ENCODE measurements at regions not wholly inside any gene's neighbourhood (a gene's known extent, or its start where the extent isn't known, plus 50 kb on each side); places are given as distances from the start of the nearest gene placed in this dataset.

DNA sequence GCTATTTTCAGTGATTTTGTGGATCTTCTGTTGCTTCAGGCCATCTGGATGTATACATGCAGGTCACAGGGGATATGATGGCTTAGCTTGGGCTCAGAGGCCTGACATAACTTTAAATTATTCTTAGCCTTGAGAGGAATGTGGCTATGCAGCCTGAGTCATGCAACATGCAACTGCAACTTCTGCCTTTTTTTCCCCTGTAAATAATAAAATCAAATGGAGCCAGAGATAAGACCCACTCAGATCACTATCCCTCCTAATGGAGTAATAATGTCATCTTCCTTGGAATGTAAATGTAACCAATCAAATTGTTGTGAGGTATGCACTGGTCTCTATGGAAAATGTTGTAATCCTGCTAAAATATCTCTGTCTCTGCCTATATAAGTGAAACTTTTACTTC, 54.9 kb downstream of the MAGEB17 start:
- no peaks in the 10 kb centered on the region for H3K4me1 ChIP-seq (ENCODE audit: control insufficient read depth in 3 of 3, insufficient read depth in 3 of 3, low read length in 3 of 3)
- no peaks in the 10 kb centered on the region for H3K27me3 ChIP-seq (ENCODE audit: control insufficient read depth in 3 of 3, insufficient read depth in 3 of 3, low read length in 3 of 3)

DNA sequence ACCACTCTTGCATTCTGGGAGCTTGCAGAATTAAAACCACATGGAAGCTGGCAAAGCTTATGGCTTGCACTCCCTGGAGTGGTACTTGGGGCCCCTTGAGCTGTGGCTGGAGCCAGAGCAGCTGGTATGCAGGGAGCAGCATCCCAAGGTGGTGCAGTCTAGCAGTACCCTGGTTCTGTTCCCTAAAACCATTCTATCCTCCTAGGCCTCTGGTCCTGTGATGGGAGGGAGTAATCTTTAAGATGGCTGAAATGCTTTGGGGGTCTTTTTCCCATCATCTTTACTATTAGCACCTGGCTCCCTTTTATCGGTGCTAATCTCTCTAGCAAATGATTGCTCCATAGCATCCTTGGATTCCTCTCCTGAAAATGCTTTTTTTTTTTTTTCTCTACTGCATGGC, 56.1 kb downstream of the MAGEB17 start:
- H3K4me3 ChIP-seq (ENCODE audit: low read length in 3 of 3) = no peak overlapping the region
- H3K27ac ChIP-seq (ENCODE audit: low read depth, low read length) = no peak overlapping the region
- H3K9ac ChIP-seq (ENCODE audit: low read depth in 1 of 3, low read length in 3 of 3) = no peak overlapping the region
- H3K4me1 ChIP-seq (ENCODE audit: control insufficient read depth in 3 of 3, insufficient read depth in 3 of 3, low read length in 3 of 3) = no peaks in the 10 kb centered on the region
- H3K9me3 ChIP-seq (ENCODE audit: control insufficient read depth in 3 of 3, low read length in 3 of 3) = peaks cover 0 to 5% (median 0%) of the 10 kb centered on the region in 3 donors
- no peaks in the 10 kb centered on the region for H3K27me3 ChIP-seq (ENCODE audit: control insufficient read depth in 3 of 3, insufficient read depth in 3 of 3, low read length in 3 of 3)
- H3K36me3 ChIP-seq (ENCODE audit: control insufficient read depth in 3 of 3, insufficient read depth in 3 of 3, low read length in 3 of 3) = no peaks in the 10 kb centered on the region

More for the DNA sequence above, 54.9 kb downstream of the MAGEB17 start:
- Histone ChIP-seq H3K4me3 (ENCODE audit: low read length in 3 of 3) (no peak overlapping the region), H3K9ac (ENCODE audit: low read depth in 1 of 3, low read length in 3 of 3) (no peak overlapping the region), H3K9me3 (ENCODE audit: control insufficient read depth in 3 of 3, low read length in 3 of 3) (peaks cover 0 to 5% (median 0%) of the 10 kb centered on the region in 3 donors), H3K27ac (ENCODE audit: low read depth, low read length) (no peak overlapping the region), H3K36me3 (ENCODE audit: control insufficient read depth in 3 of 3, insufficient read depth in 3 of 3, low read length in 3 of 3) (no peaks in the 10 kb centered on the region)

DNA sequence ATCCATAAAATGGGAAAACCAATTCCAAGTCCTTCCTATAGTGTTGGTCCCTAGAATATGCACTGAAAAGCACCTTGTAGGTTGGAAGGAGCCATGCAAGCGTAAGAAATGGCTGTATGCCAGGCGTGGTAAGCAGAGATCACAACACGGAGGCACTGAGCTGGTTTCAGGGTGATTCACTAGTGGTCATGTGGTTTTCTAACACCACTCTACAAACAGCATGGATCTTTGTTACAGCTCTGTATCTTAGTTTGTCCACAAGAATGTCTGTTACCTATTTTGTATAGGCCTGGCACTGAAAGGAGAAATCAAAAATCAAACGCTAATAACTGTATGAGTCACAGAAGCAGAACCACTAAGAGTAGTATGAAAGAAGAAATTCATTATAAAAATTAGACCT, 71.9 kb downstream of the MAGEB17 start:
- no peaks in the 10 kb centered on the region for H3K36me3 ChIP-seq (ENCODE audit: control insufficient read depth in 3 of 3, insufficient read depth in 3 of 3, low read length in 3 of 3)

DNA sequence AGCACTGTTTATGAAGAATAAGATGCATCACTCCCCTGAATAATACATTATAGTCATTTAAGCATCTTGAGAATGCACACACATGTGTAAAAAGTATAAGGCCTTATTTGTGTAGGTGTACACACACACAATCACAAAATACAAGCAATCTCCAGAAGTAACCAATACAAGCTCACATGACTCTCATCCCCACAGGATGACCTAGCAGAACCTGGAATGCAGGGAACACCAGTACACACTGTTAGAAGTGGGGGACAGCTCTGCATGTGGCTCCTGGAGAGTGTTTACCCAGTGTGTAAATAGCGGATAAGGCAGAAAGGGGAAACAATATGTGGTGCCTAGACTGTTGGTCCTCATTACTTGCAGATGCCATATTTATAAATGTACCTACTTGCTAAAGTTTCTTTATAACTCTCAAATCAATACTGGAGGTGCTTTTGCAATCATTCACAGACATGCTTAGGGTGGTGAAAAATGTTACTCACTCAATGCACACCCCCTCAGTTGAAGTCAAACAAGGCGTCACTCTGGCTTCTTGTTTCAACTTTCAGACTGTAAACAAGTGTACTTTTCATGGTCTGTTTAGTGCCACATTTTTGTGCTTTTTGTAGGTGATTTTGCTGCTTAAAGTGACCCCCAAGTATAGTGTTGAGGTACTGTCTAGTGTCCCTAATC, 73.1 kb downstream of the MAGEB17 start:
- Histone ChIP-seq H3K9ac (ENCODE audit: low read depth in 1 of 3, low read length in 3 of 3) (no peak overlapping the region), H3K4me1 (ENCODE audit: control insufficient read depth in 3 of 3, insufficient read depth in 3 of 3, low read length in 3 of 3) (no peaks in the 10 kb centered on the region), H3K9me3 (ENCODE audit: control insufficient read depth in 3 of 3, low read length in 3 of 3) (peaks cover 0 to 2% (median 0%) of the 10 kb centered on the region in 3 donors), H3K27me3 (ENCODE audit: control insufficient read depth in 3 of 3, insufficient read depth in 3 of 3, low read length in 3 of 3) (no peaks in the 10 kb centered on the region), H3K27ac (ENCODE audit: low read depth, low read length) (no peak overlapping the region), H3K4me3 (ENCODE audit: low read length in 3 of 3) (no peak overlapping the region), H3K36me3 (ENCODE audit: control insufficient read depth in 3 of 3, insufficient read depth in 3 of 3, low read length in 3 of 3) (no peaks in the 10 kb centered on the region)

More for the DNA sequence above, 71.9 kb downstream of the MAGEB17 start:
- H3K4me1 ChIP-seq (ENCODE audit: control insufficient read depth in 3 of 3, insufficient read depth in 3 of 3, low read length in 3 of 3) = no peaks in the 10 kb centered on the region
- peaks cover 0 to 2% (median 0%) of the 10 kb centered on the region in 3 donors for H3K9me3 ChIP-seq (ENCODE audit: control insufficient read depth in 3 of 3, low read length in 3 of 3)
- H3K9ac ChIP-seq (ENCODE audit: low read depth in 1 of 3, low read length in 3 of 3) = no peak overlapping the region
- no peaks in the 10 kb centered on the region for H3K27me3 ChIP-seq (ENCODE audit: control insufficient read depth in 3 of 3, insufficient read depth in 3 of 3, low read length in 3 of 3)
- H3K27ac ChIP-seq (ENCODE audit: low read depth, low read length) = no peak overlapping the region
- H3K4me3 ChIP-seq (ENCODE audit: low read length in 3 of 3) = no peak overlapping the region

DNA sequence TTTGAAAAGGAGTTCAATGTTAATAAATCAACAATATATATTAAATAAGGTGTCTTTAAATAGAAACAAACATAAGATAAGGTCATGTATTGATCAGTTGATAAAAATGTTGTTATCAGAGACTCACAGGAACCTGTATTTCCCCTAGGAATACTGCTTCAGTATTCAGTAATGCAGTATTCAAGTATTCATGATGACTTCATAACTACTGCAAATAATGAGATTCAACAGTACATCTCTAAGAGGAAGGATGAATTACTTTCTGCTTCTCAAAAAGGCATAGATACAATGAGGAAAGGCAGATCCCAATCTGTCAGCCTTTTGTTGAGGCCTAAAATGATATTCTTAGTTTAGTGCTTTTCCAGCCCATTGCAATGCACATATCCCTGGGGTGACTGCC, 73.7 kb downstream of the MAGEB17 start:
- no peak overlapping the region for H3K4me3 ChIP-seq (ENCODE audit: low read length in 3 of 3)
- peaks cover 0 to 2% (median 0%) of the 10 kb centered on the region in 3 donors for H3K9me3 ChIP-seq (ENCODE audit: control insufficient read depth in 3 of 3, low read length in 3 of 3)
- no peak overlapping the region for H3K9ac ChIP-seq (ENCODE audit: low read depth in 1 of 3, low read length in 3 of 3)
- no peaks in the 10 kb centered on the region for H3K27me3 ChIP-seq (ENCODE audit: control insufficient read depth in 3 of 3, insufficient read depth in 3 of 3, low read length in 3 of 3)
- no peaks in the 10 kb centered on the region for H3K36me3 ChIP-seq (ENCODE audit: control insufficient read depth in 3 of 3, insufficient read depth in 3 of 3, low read length in 3 of 3)
- H3K27ac ChIP-seq (ENCODE audit: low read depth, low read length) = no peak overlapping the region
- H3K4me1 ChIP-seq (ENCODE audit: control insufficient read depth in 3 of 3, insufficient read depth in 3 of 3, low read length in 3 of 3) = no peaks in the 10 kb centered on the region

DNA sequence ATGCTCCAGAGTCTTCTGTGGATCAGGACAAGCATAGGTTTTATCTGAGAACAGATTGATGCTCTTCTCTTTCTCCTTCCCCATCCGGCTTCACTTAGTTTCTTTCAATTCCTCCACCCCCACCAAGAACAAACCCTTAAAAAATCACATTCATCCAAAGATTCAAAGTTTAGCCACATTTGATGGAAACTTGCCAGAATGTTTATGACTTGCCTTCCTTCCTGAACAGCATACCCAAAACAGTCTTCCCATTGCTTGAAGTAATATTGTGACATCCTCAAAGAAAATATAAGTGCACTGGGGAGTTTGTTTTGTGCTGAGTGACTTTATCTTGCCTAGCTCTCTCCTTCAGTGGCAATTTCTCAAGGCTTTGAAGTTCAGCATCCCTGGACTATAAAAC, 83.0 kb downstream of the MAGEB17 start:
- Histone ChIP-seq H3K4me3 (ENCODE audit: low read length in 3 of 3) (no peak overlapping the region), H3K27ac (ENCODE audit: low read depth, low read length) (no peak overlapping the region), H3K36me3 (ENCODE audit: control insufficient read depth in 3 of 3, insufficient read depth in 3 of 3, low read length in 3 of 3) (no peaks in the 10 kb centered on the region), H3K27me3 (ENCODE audit: control insufficient read depth in 3 of 3, insufficient read depth in 3 of 3, low read length in 3 of 3) (no peaks in the 10 kb centered on the region), H3K9ac (ENCODE audit: low read depth in 1 of 3, low read length in 3 of 3) (no peak overlapping the region), H3K4me1 (ENCODE audit: control insufficient read depth in 3 of 3, insufficient read depth in 3 of 3, low read length in 3 of 3) (no peaks in the 10 kb centered on the region), H3K9me3 (ENCODE audit: control insufficient read depth in 3 of 3, low read length in 3 of 3) (no peaks in the 10 kb centered on the region)

DNA sequence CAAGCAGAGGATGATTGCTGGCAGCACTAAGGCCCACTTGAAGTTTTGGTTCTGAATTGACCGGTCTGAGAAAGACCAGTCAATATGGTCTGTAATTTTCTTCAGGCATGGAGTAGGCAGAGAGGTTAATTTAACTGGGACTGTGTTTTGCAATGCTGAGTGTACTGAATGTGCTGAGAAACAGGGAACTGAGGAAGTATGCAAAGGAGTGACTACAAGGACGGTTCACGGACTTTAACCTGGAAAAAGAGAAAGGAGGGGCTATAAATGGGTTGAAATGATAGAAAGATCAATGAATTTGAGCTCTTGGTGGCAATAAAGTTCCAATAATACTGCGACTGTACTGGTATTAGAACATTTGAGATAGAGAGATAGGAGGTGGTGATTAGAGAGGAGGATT, 84.5 kb downstream of the MAGEB17 start:
- Histone ChIP-seq H3K27ac (ENCODE audit: low read depth, low read length) (no peak overlapping the region), H3K36me3 (ENCODE audit: control insufficient read depth in 3 of 3, insufficient read depth in 3 of 3, low read length in 3 of 3) (no peaks in the 10 kb centered on the region), H3K4me3 (ENCODE audit: low read length in 3 of 3) (no peak overlapping the region), H3K27me3 (ENCODE audit: control insufficient read depth in 3 of 3, insufficient read depth in 3 of 3, low read length in 3 of 3) (no peaks in the 10 kb centered on the region), H3K4me1 (ENCODE audit: control insufficient read depth in 3 of 3, insufficient read depth in 3 of 3, low read length in 3 of 3) (no peaks in the 10 kb centered on the region), H3K9me3 (ENCODE audit: control insufficient read depth in 3 of 3, low read length in 3 of 3) (no peaks in the 10 kb centered on the region), H3K9ac (ENCODE audit: low read depth in 1 of 3, low read length in 3 of 3) (no peak overlapping the region)

DNA sequence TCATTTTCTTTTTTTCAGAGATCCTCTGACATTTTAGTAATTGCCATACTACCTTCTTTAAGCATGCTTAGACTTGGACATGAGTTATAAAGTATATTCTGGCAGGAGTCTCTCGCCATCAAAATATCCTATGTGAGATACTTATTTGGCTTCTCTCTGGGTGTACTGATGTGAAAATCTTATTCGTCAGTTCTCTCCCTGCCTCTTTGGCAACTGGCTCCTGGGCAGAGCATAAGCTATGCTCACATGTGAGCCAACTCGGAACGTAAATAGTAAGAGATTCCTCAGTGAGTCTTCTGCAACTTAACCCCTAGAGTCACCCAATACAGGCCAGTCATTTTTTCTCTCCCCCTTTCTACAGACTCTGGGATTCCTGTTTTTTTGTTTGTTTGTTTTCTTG, 91.6 kb downstream of the MAGEB17 start:
- no peaks in the 10 kb centered on the region for H3K4me1 ChIP-seq (ENCODE audit: control insufficient read depth in 3 of 3, insufficient read depth in 3 of 3, low read length in 3 of 3)
- no peaks in the 10 kb centered on the region for H3K36me3 ChIP-seq (ENCODE audit: control insufficient read depth in 3 of 3, insufficient read depth in 3 of 3, low read length in 3 of 3)
- H3K9ac ChIP-seq (ENCODE audit: low read depth in 1 of 3, low read length in 3 of 3) = no peak overlapping the region
- H3K27me3 ChIP-seq (ENCODE audit: control insufficient read depth in 3 of 3, insufficient read depth in 3 of 3, low read length in 3 of 3) = peaks cover 0 to 5% (median 0%) of the 10 kb centered on the region in 3 donors
- H3K27ac ChIP-seq (ENCODE audit: low read depth, low read length) = no peak overlapping the region
- H3K4me3 ChIP-seq (ENCODE audit: low read length in 3 of 3) = no peak overlapping the region
- H3K9me3 ChIP-seq (ENCODE audit: control insufficient read depth in 3 of 3, low read length in 3 of 3) = no peaks in the 10 kb centered on the region

DNA sequence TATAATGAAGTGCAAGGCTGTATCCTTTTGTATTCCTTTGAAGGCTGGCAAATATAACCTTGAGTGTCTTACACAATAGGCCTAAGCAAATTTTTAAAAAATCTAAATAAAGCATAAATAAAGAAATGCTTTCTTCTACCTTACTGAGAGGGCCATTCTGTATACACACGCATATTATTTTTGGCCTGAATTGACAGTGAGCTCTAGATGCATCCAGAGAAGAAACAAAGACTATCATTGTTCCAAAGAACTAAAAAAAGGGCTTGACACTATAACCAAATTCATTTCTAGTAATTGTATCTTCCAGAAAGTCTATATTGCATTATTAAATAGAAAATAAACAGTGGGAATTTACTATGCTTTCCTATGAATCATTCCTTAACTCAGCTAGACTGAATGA, 100.2 kb downstream of the MAGEB17 start:
- H3K9me3 ChIP-seq (ENCODE audit: control insufficient read depth in 3 of 3, low read length in 3 of 3) = no peaks in the 10 kb centered on the region
- H3K4me3 ChIP-seq (ENCODE audit: low read length in 3 of 3) = no peak overlapping the region
- H3K27me3 ChIP-seq (ENCODE audit: control insufficient read depth in 3 of 3, insufficient read depth in 3 of 3, low read length in 3 of 3) = no peaks in the 10 kb centered on the region
- no peaks in the 10 kb centered on the region for H3K36me3 ChIP-seq (ENCODE audit: control insufficient read depth in 3 of 3, insufficient read depth in 3 of 3, low read length in 3 of 3)
- no peak overlapping the region for H3K9ac ChIP-seq (ENCODE audit: low read depth in 1 of 3, low read length in 3 of 3)
- no peaks in the 10 kb centered on the region for H3K4me1 ChIP-seq (ENCODE audit: control insufficient read depth in 3 of 3, insufficient read depth in 3 of 3, low read length in 3 of 3)
- no peak overlapping the region for H3K27ac ChIP-seq (ENCODE audit: low read depth, low read length)

DNA sequence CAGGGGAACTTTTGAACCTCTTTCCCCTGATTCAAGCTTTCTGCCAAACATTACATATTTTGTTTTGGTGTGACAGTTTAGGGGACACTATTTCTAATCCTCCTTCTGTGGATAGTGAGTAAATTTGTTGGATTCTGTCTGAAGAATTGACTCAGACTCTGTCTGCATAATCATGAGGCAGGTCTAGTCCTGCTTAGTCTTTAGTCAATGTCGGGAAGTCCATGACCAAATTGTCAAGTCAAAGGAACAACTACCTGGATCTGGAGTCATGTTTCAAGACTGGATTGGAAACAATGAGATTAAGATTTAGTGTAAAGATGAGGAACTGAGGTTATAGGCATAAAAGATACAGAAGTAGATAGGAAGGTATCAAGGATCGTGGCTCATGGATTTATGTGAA, 100.9 kb downstream of the MAGEB17 start:
- Histone ChIP-seq H3K36me3 (ENCODE audit: control insufficient read depth in 3 of 3, insufficient read depth in 3 of 3, low read length in 3 of 3) (no peaks in the 10 kb centered on the region), H3K4me3 (ENCODE audit: low read length in 3 of 3) (no peak overlapping the region), H3K27ac (ENCODE audit: low read depth, low read length) (no peak overlapping the region), H3K27me3 (ENCODE audit: control insufficient read depth in 3 of 3, insufficient read depth in 3 of 3, low read length in 3 of 3) (no peaks in the 10 kb centered on the region), H3K9ac (ENCODE audit: low read depth in 1 of 3, low read length in 3 of 3) (no peak overlapping the region), H3K9me3 (ENCODE audit: control insufficient read depth in 3 of 3, low read length in 3 of 3) (no peaks in the 10 kb centered on the region), H3K4me1 (ENCODE audit: control insufficient read depth in 3 of 3, insufficient read depth in 3 of 3, low read length in 3 of 3) (no peaks in the 10 kb centered on the region)

All from skeletal muscle tissue (tissue), 3 donors.